ENCODE measurements at regions not wholly inside any gene's neighbourhood (a gene's known extent, or its start where the extent isn't known, plus 50 kb on each side); places are given as distances from the start of the nearest gene placed in this dataset.

- no peaks in the 10 kb centered on the region for H3K36me3 ChIP-seq
- TF ChIP-seq, protein P1, sequence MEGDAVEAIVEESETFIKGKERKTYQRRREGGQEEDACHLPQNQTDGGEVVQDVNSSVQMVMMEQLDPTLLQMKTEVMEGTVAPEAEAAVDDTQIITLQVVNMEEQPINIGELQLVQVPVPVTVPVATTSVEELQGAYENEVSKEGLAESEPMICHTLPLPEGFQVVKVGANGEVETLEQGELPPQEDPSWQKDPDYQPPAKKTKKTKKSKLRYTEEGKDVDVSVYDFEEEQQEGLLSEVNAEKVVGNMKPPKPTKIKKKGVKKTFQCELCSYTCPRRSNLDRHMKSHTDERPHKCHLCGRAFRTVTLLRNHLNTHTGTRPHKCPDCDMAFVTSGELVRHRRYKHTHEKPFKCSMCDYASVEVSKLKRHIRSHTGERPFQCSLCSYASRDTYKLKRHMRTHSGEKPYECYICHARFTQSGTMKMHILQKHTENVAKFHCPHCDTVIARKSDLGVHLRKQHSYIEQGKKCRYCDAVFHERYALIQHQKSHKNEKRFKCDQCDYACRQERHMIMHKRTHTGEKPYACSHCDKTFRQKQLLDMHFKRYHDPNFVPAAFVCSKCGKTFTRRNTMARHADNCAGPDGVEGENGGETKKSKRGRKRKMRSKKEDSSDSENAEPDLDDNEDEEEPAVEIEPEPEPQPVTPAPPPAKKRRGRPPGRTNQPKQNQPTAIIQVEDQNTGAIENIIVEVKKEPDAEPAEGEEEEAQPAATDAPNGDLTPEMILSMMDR (IDR thresholded peaks at IDR 0.05): no peak
- peak; percentile 13 for DNase-seq (ENCODE audit: low spot score)
- H3K4me1 ChIP-seq: no peaks in the 10 kb centered on the region
- no peaks in the 10 kb centered on the region for H3K9me3 ChIP-seq
- H3K27me3 ChIP-seq: no peaks in the 10 kb centered on the region
- no peak overlapping the region for H3K4me3 ChIP-seq
- H3K27ac ChIP-seq: no peak overlapping the region
Observed at GRCh38 chr22:48147831-48148230, 1385.4 kb downstream of the TBC1D22A start.

DNA sequence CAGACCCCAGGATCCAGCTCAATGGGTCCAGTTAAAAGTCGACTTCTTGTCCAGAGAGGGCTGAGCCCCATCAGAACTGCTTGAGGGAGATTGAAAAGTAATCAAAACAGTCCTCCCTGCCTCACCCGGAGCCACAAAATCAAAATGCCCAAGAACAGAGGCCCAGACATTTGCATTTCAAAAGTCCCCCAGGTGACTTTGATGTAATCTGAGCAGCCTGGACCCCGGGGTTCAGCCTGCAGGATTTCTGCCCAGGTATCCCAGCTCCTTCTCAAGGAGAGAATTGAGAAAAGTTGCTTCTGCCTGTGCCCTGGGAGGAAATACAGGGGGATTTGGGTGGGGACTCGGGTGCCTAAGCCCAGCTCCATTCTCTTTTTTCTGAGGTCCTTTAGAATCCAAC is 1385.0 kb downstream of the TBC1D22A start:
- Histone ChIP-seq H3K36me3 (no peaks in the 10 kb centered on the region), H3K27ac (no peak overlapping the region), H3K27me3 (no peaks in the 10 kb centered on the region), H3K9me3 (no peaks in the 10 kb centered on the region), H3K4me1 (no peaks in the 10 kb centered on the region), H3K4me3 (no peak overlapping the region)
- TF ChIP-seq, protein P1 (IDR thresholded peaks at IDR 0.05): no peak
- DNase-seq (ENCODE audit: low spot score): peak; percentile 4

DNA sequence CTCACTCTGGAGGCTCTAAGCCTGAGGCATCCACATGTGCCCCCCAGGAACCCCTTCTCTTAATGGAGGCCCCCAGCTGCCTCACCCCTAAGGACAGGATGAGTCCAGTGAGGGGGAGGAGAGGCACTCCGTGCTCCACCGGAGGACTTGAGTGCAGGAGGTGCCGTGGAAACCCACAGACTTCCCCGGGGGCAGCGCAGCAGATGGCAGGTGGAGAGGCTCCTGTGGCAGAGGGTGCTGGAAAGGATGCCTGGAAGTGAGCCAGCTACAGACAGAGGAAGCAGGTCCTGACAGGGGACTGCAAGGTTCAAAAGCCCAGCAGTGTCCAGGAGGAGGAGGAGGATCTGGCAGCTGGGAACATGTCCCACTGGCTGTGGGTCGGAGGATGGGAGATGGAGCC is 1384.0 kb downstream of the TBC1D22A start:
- TF ChIP-seq, protein P1 (IDR thresholded peaks at IDR 0.05): no peak
- H3K27me3 ChIP-seq: no peaks in the 10 kb centered on the region
- H3K27ac ChIP-seq: no peak overlapping the region
- no peak overlapping the region for H3K4me3 ChIP-seq
- H3K9me3 ChIP-seq: no peaks in the 10 kb centered on the region
- H3K36me3 ChIP-seq: no peaks in the 10 kb centered on the region
- no peak for DNase-seq (ENCODE audit: low spot score)
- H3K4me1 ChIP-seq: no peaks in the 10 kb centered on the region

- H3K4me1 ChIP-seq: no peaks in the 10 kb centered on the region
- H3K27me3 ChIP-seq: no peaks in the 10 kb centered on the region
- H3K36me3 ChIP-seq: no peaks in the 10 kb centered on the region
- H3K27ac ChIP-seq: no peak overlapping the region
- TF ChIP-seq, protein P1 (IDR thresholded peaks at IDR 0.05): no peak
- H3K9me3 ChIP-seq: no peaks in the 10 kb centered on the region
- H3K4me3 ChIP-seq: no peak overlapping the region
- DNase-seq (ENCODE audit: low spot score): no peak
Observed at GRCh38 chr22:48145738-48146137, 1383.3 kb downstream of the TBC1D22A start.

GRCh38 chr22:48144318-48144717 is 1381.9 kb downstream of the TBC1D22A start:
- H3K27me3 ChIP-seq: no peaks in the 10 kb centered on the region

DNA sequence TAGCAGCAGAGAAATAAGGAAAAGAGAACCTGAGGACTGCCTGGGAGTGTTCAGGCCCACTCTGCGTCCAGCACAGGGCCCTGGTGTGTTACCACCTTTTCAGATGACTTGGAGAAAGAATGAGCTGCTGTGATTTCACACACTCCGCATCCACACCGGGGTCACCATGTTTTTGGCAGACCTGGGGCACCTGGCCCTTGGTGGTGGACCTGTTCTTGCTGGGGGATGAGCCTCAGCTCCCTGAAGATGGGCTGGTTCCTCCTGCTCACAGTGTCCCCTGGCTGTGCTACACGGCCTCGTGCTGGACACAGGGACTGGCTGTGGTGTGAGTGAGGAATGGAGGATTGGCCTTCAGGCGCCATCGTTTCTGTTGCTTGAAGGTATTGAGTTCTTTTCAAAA is 1381.4 kb downstream of the TBC1D22A start:
- Histone ChIP-seq H3K4me3 (no peak overlapping the region), H3K4me1 (no peaks in the 10 kb centered on the region), H3K9me3 (no peaks in the 10 kb centered on the region), H3K36me3 (no peaks in the 10 kb centered on the region), H3K27ac (no peak overlapping the region), H3K27me3 (no peaks in the 10 kb centered on the region)
- TF ChIP-seq, protein P1 (IDR thresholded peaks at IDR 0.05): no peak
- DNase-seq (ENCODE audit: low spot score): no peak

More at GRCh38 chr22:48144318-48144717, 1381.9 kb downstream of the TBC1D22A start:
- H3K27ac ChIP-seq: no peak overlapping the region
- TF ChIP-seq, protein P1 (IDR thresholded peaks at IDR 0.05): no peak
- H3K4me1 ChIP-seq: no peaks in the 10 kb centered on the region
- H3K36me3 ChIP-seq: no peaks in the 10 kb centered on the region
- DNase-seq (ENCODE audit: low spot score): no peak
- H3K9me3 ChIP-seq: no peaks in the 10 kb centered on the region
- no peak overlapping the region for H3K4me3 ChIP-seq

Measured in right atrium auricular region (tissue), 2 donors.